ENCODE measurements at regions not wholly inside any gene's neighbourhood (a gene's known extent, or its start where the extent isn't known, plus 50 kb on each side); places are given as distances from the start of the nearest gene placed in this dataset.
"Not testable (repeated sequence)": the region's sequence is repeated elsewhere in the genome, so short reads cannot be mapped to it uniquely, and the experiment has no call there.

GRCh38 chr11:129699711-129700304 lies 115.8 kb upstream of the TMEM45B start:
- no peak for DNase-seq (ENCODE audit: low read depth)

- DNase-seq (ENCODE audit: low read depth), result no peak
These were observed 114.9 kb upstream of the TMEM45B start for GRCh38 chr11:129700701-129701100.

GRCh38 chr11:129701706-129702105 lies 113.9 kb upstream of the TMEM45B start:
- DNase-seq (ENCODE audit: low read depth), result no peak

GRCh38 chr11:129702410-129703398 lies 112.9 kb upstream of the TMEM45B start:
- DNase-seq (ENCODE audit: low read depth), result no peak

GRCh38 chr11:129703846-129704245 lies 111.8 kb upstream of the TMEM45B start:
- DNase-seq (ENCODE audit: low read depth), result no peak

- no peak for DNase-seq (ENCODE audit: low read depth)
These were observed 110.8 kb upstream of the TMEM45B start for GRCh38 chr11:129704831-129705230.

- no peak for DNase-seq (ENCODE audit: low read depth)
These were observed 110.3 kb upstream of the TMEM45B start for GRCh38 chr11:129705341-129705740.

GRCh38 chr11:129705933-129706332 lies 109.7 kb upstream of the TMEM45B start:
- DNase-seq (ENCODE audit: low read depth), result no peak

GRCh38 chr11:129709801-129710398 lies 105.7 kb upstream of the TMEM45B start:
- DNase-seq (ENCODE audit: low read depth), result no peak

- DNase-seq (ENCODE audit: low read depth), result no peak
These were observed 105.2 kb upstream of the TMEM45B start for GRCh38 chr11:129710423-129710822.

GRCh38 chr11:129711760-129712159 lies 103.9 kb upstream of the TMEM45B start:
- no peak for DNase-seq (ENCODE audit: low read depth)

GRCh38 chr11:129712486-129713240 lies 103.0 kb upstream of the TMEM45B start:
- DNase-seq (ENCODE audit: low read depth), result not testable (repeated sequence)

- no peak for DNase-seq (ENCODE audit: low read depth)
These were observed 96.6 kb upstream of the TMEM45B start for GRCh38 chr11:129719037-129719436.

GRCh38 chr11:129720156-129720555 lies 95.5 kb upstream of the TMEM45B start:
- DNase-seq (ENCODE audit: low read depth), result no peak

- no peak for DNase-seq (ENCODE audit: low read depth)
These were observed 94.7 kb upstream of the TMEM45B start for GRCh38 chr11:129720994-129721393.

- no peak for DNase-seq (ENCODE audit: low read depth)
These were observed 94.0 kb upstream of the TMEM45B start for GRCh38 chr11:129721685-129722084.

GRCh38 chr11:129722529-129722928 lies 93.1 kb upstream of the TMEM45B start:
- DNase-seq (ENCODE audit: low read depth), result no peak

- DNase-seq (ENCODE audit: low read depth), result no peak
These were observed 92.4 kb upstream of the TMEM45B start for GRCh38 chr11:129723146-129723760.

- no peak for DNase-seq (ENCODE audit: low read depth)
These were observed 91.9 kb upstream of the TMEM45B start for GRCh38 chr11:129723761-129724162.

- no peak for DNase-seq (ENCODE audit: low read depth)
These were observed 90.8 kb upstream of the TMEM45B start for GRCh38 chr11:129724866-129725265.

- no peak for DNase-seq (ENCODE audit: low read depth)
These were observed 89.5 kb upstream of the TMEM45B start for GRCh38 chr11:129726179-129726578.

- no peak for DNase-seq (ENCODE audit: low read depth)
These were observed 87.1 kb upstream of the TMEM45B start for GRCh38 chr11:129728581-129728980.
